ENCODE measurements at regions not wholly inside any gene's neighbourhood (a gene's known extent, or its start where the extent isn't known, plus 50 kb on each side); places are given as distances from the start of the nearest gene placed in this dataset.

GRCh38 chr19:32257326-32258073, 87.9 kb upstream of the ZNF507 start:
- TF ChIP-seq CTCF (IDR thresholded peaks at IDR 0.05; ENCODE audit: low read depth, low read length): no peak
- TF ChIP-seq EZH2phosphoT487 (IDR thresholded peaks at IDR 0.05; ENCODE audit: low read depth): no peak

Measured in OCI-LY3 (cell line).